OCI-LY3 (cell line): ENCODE measurements at regions not wholly inside any gene's neighbourhood (a gene's known extent, or its start where the extent isn't known, plus 50 kb on each side); places are given as distances from the start of the nearest gene placed in this dataset.
A peak's percentile ranks its signal among the peaks of the same experiment; 100 is the strongest.

Source experiments
- H2AFZ ChIP-seq: fragments of 200-600, 300-600 bp; shearing (Covaris generic); 2 replicates; pipeline ENCODE4 v1.6.0; 2014; ENCODE audit warnings: antibody characterized with exemption, low read depth, low read length
- H3K27ac ChIP-seq: fragments of 200-600, 300-600 bp; sonication (generic); 2 replicates; pipeline ENCODE4 v1.5.1; 2014; ENCODE audit warnings: mild to moderate bottlenecking, low read length, moderate library complexity, mixed read lengths
- H3K27me3 ChIP-seq: fragments of 200-600, 300-600 bp; sonication (generic); 2 replicates; pipeline ENCODE4 v1.6.1; 2014; ENCODE audit warnings: low read depth, low read length, mixed read lengths
- H3K36me3 ChIP-seq: fragments of 200-600, 300-600 bp; sonication (generic); replicated peaks from 2 replicates; pipeline ENCODE3; 2014; ENCODE audit warnings: low read depth, low read length, mixed read lengths
- H3K4me1 ChIP-seq: fragments of 300-600, 200-600 bp; sonication (generic); 2 replicates; pipeline ENCODE4 v1.6.1; 2014; ENCODE audit warnings: low read length, mixed read lengths
- H3K4me2 ChIP-seq: fragments of 200-600, 300-600 bp; sonication (generic); 2 replicates; pipeline ENCODE4 v1.6.1; 2014; ENCODE audit warnings: low read length, mixed read lengths
- H3K4me3 ChIP-seq: fragments of 300-600, 200-600 bp; sonication (generic); 2 replicates; pipeline ENCODE4 v1.5.1; 2014; ENCODE audit warnings: antibody characterized with exemption, mild to moderate bottlenecking, low read length, moderate library complexity
- H3K79me2 ChIP-seq: fragments of 300-600, 200-600 bp; shearing (Covaris generic); 2 replicates; pipeline ENCODE4 v1.6.1; 2014; ENCODE audit warnings: mild to moderate bottlenecking, low read length, mixed read lengths
- H3K9ac ChIP-seq: fragments of 300-600, 200-600 bp; shearing (Covaris generic); 2 replicates; pipeline ENCODE4 v1.6.0; 2014; ENCODE audit warnings: mild to moderate bottlenecking, low read length, moderate library complexity
- H3K9me3 ChIP-seq: fragments of 200-600, 300-600 bp; shearing (Covaris generic); 2 replicates; pipeline ENCODE4 v1.6.1; 2014; ENCODE audit warnings: low read length, mixed read lengths; ENCODE audit not compliant: insufficient read depth
- H4K20me1 ChIP-seq: fragments of 200-600, 300-600 bp; sonication (generic); 2 replicates; pipeline ENCODE4 v1.6.1; 2016; ENCODE audit warnings: low read length, mixed read lengths; ENCODE audit not compliant: insufficient read depth
- EZH2phosphoT487 ChIP-seq: fragments of 200-600 bp; shearing (Covaris generic); IDR thresholded peaks from 2 replicates; pipeline ENCODE4 v1.6.1; 2018; ENCODE audit warnings: antibody characterized with exemption, mixed run types, low read depth
- TF ChIP-seq, protein P1 (sequence below): fragments of 200-600, 300-600 bp; sonication (generic); IDR thresholded peaks from 2 replicates; pipeline ENCODE4 v1.5.1; 2014; ENCODE audit warnings: antibody characterized with exemption, low read length, low read depth

DNA sequence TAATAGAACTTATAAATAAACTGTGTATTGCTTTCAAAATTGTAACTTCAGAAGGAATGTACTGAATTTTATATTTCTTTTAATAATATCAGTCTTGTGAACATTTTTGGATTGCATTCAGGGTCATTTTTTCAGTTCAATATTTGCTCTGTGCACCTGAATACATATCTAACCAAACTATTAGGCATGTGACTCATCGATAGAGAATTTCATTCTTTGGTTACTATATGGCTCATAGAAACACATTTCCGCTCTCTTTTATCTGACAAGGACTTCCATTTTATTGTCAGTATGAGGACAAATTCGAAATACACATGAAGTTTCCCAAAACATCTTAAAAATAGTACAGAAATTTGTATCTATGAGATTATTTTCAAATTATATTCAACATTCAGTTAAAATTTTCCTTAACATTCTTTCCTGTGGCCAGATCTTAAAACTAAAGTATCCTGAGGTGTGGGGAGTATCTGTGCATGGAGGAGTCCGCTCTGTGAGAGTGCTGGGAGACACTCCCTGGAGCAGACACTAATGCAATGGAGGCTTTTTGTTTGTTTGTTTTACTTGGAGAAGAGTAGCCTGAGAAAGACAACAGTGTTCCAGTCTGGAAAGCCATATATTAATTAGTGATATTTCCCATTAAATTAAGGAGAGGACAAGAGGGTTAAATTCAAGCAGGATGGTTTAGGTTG, 483.6 kb downstream of the PCDH20 start:
- Histone ChIP-seq H3K79me2 (no peaks in the 10 kb centered on the region), H2AFZ (no peak overlapping the region), H3K9me3 (no peaks in the 10 kb centered on the region), H3K27ac (no peak overlapping the region), H3K4me1 (peaks cover 7% of the 10 kb centered on the region), H4K20me1 (no peaks in the 10 kb centered on the region), H3K27me3 (no peaks in the 10 kb centered on the region), H3K4me3 (no peak overlapping the region), H3K4me2 (no peak overlapping the region), H3K9ac (no peak overlapping the region), H3K36me3 (no peaks in the 10 kb centered on the region)
- TF ChIP-seq EZH2phosphoT487 = no peak
- TF ChIP-seq, protein P1, sequence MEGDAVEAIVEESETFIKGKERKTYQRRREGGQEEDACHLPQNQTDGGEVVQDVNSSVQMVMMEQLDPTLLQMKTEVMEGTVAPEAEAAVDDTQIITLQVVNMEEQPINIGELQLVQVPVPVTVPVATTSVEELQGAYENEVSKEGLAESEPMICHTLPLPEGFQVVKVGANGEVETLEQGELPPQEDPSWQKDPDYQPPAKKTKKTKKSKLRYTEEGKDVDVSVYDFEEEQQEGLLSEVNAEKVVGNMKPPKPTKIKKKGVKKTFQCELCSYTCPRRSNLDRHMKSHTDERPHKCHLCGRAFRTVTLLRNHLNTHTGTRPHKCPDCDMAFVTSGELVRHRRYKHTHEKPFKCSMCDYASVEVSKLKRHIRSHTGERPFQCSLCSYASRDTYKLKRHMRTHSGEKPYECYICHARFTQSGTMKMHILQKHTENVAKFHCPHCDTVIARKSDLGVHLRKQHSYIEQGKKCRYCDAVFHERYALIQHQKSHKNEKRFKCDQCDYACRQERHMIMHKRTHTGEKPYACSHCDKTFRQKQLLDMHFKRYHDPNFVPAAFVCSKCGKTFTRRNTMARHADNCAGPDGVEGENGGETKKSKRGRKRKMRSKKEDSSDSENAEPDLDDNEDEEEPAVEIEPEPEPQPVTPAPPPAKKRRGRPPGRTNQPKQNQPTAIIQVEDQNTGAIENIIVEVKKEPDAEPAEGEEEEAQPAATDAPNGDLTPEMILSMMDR = no peak

DNA sequence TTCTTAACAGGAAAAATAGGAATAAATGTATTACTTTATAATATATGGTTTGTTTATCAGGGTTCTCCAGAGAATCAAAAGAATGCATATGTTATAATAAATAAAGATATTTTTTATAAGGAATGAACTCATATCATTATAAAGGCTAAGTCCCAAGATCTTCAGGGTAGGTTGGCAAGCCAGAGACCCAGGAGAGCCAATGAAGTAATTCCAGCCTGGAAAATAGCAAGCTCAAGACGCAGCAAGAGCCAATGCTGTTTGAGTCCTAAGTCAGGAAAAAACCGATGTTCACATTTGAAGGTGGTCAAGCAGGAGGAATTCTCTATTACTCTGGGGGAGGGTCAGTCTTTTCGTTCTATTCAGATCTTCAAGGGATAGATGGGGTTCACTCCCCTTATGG, 490.0 kb downstream of the PCDH20 start:
- no peak for TF ChIP-seq EZH2phosphoT487
- TF ChIP-seq, protein P1 = no peak
- Histone ChIP-seq H3K9ac (no peak overlapping the region), H3K36me3 (no peaks in the 10 kb centered on the region), H3K4me1 (peaks cover 13% of the 10 kb centered on the region), H4K20me1 (no peaks in the 10 kb centered on the region), H3K27me3 (no peaks in the 10 kb centered on the region), H3K79me2 (no peaks in the 10 kb centered on the region), H2AFZ (no peak overlapping the region), H3K9me3 (no peaks in the 10 kb centered on the region), H3K27ac (no peak overlapping the region), H3K4me3 (no peak overlapping the region), H3K4me2 (no peak overlapping the region)

DNA sequence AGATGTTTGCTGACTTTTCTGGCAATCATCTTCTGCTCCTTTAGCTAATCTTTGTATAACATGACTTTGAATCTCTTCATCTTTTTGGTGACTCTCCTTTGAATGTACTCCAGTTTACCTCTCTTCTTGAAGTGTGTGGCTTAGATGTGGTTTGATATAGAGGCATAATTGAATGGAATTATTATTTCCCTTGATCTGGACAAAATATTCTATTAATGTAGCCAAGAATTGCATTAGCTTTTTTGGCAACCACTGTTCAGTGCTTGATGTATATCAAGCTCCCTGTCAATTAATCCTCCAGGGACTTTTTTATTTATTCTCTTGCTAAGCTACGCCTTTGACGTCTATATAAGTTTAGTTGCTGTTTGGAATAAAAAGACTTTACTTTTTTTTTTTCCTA, 490.8 kb downstream of the PCDH20 start:
- TF ChIP-seq, protein P1 = no peak
- TF ChIP-seq EZH2phosphoT487 = no peak
- no peaks in the 10 kb centered on the region for H3K79me2 ChIP-seq
- H3K36me3 ChIP-seq = no peaks in the 10 kb centered on the region

GRCh38 chr13:60922576-60923231, 492.9 kb downstream of the PCDH20 start:
- no peaks in the 10 kb centered on the region for H3K9me3 ChIP-seq
- H3K27me3 ChIP-seq = no peaks in the 10 kb centered on the region
- H3K4me1 ChIP-seq = peaks cover 13% of the 10 kb centered on the region
- no peaks in the 10 kb centered on the region for H4K20me1 ChIP-seq
- no peak for TF ChIP-seq EZH2phosphoT487
- TF ChIP-seq, protein P1 = no peak
- H3K27ac ChIP-seq = no peak overlapping the region
- no peaks in the 10 kb centered on the region for H3K79me2 ChIP-seq
- H2AFZ ChIP-seq = no peak overlapping the region
- H3K36me3 ChIP-seq = no peaks in the 10 kb centered on the region
- H3K9ac ChIP-seq = no peak overlapping the region
- H3K4me2 ChIP-seq = peak overlapping the region; percentile 36
- peak overlapping the region; percentile 6; the same call in 1 of the 2 replicates for H3K4me3 ChIP-seq

More for the DNA sequence above, 490.8 kb downstream of the PCDH20 start:
- Histone ChIP-seq H3K27me3 (no peaks in the 10 kb centered on the region), H3K4me1 (peaks cover 13% of the 10 kb centered on the region), H4K20me1 (no peaks in the 10 kb centered on the region), H2AFZ (no peak overlapping the region), H3K9me3 (no peaks in the 10 kb centered on the region), H3K27ac (no peak overlapping the region), H3K4me2 (no peak overlapping the region), H3K4me3 (no peak overlapping the region), H3K9ac (no peak overlapping the region)
